ENCODE measurements at regions not wholly inside any gene's neighbourhood (a gene's known extent, or its start where the extent isn't known, plus 50 kb on each side); places are given as distances from the start of the nearest gene placed in this dataset.

- Histone ChIP-seq H3K27me3 (peaks cover 0 to 5% (median 0%) of the 10 kb centered on the region in 3 donors), H3K4me1 (no peaks in the 10 kb centered on the region), H3K4me3 (no peak overlapping the region), H3K36me3 (no peaks in the 10 kb centered on the region), H3K27ac (no peak overlapping the region), H3K9me3 (no peaks in the 10 kb centered on the region)
- intact Hi-C loops (cut with DNase I; ENCODE audit: low total_unique reads): no loop called here
- in situ Hi-C loops (cut with MboI; ENCODE audit: low sequenced_read_pairs in 4 of 4): no loop called here
- TF ChIP-seq POLR2A (IDR thresholded peaks at IDR 0.05): no peak
- no peak for TF ChIP-seq CTCF (IDR thresholded peaks at IDR 0.05 in 4 of 5, conservative IDR thresholded peaks at IDR 0.05 in 1 of 5)
- no peak for DNase-seq
- ATAC-seq: no peak
Measured at GRCh38 chr7:50174948-50175347, 81.9 kb upstream of the ZPBP start.

- H3K4me3 ChIP-seq: no peak overlapping the region
- no peak for ATAC-seq
- H3K36me3 ChIP-seq: no peaks in the 10 kb centered on the region
- no peak for DNase-seq
- H3K27ac ChIP-seq: no peak overlapping the region
- H3K9me3 ChIP-seq: no peaks in the 10 kb centered on the region
- H3K27me3 ChIP-seq: no peaks in the 10 kb centered on the region
- intact Hi-C loops (cut with DNase I; ENCODE audit: low total_unique reads) (no loop called here), in situ Hi-C loops (cut with MboI; ENCODE audit: low sequenced_read_pairs in 4 of 4) (no loop called here)
- H3K4me1 ChIP-seq: no peaks in the 10 kb centered on the region
- TF ChIP-seq CTCF (IDR thresholded peaks at IDR 0.05 in 4 of 5, conservative IDR thresholded peaks at IDR 0.05 in 1 of 5) (no peak), POLR2A (IDR thresholded peaks at IDR 0.05) (no peak)
Measured at GRCh38 chr7:50166997-50167965, 74.2 kb upstream of the ZPBP start.

GRCh38 chr7:50164559-50165170, 71.6 kb upstream of the ZPBP start:
- H3K27ac ChIP-seq: no peak overlapping the region
- no peaks in the 10 kb centered on the region for H3K36me3 ChIP-seq
- TF ChIP-seq POLR2A (IDR thresholded peaks at IDR 0.05): no peak
- no peak for TF ChIP-seq CTCF (IDR thresholded peaks at IDR 0.05 in 4 of 5, conservative IDR thresholded peaks at IDR 0.05 in 1 of 5)
- H3K9me3 ChIP-seq: no peaks in the 10 kb centered on the region
- in situ Hi-C loops (cut with MboI; ENCODE audit: low sequenced_read_pairs in 4 of 4) (no loop called here), intact Hi-C loops (cut with DNase I; ENCODE audit: low total_unique reads) (no loop called here)
- no peaks in the 10 kb centered on the region for H3K4me1 ChIP-seq
- H3K4me3 ChIP-seq: no peak overlapping the region
- no peaks in the 10 kb centered on the region for H3K27me3 ChIP-seq
- no peak for DNase-seq
- no peak for ATAC-seq

- no peak overlapping the region for H3K4me3 ChIP-seq
- no peak for ATAC-seq
- DNase-seq: no peak
- no peaks in the 10 kb centered on the region for H3K9me3 ChIP-seq
- in situ Hi-C loops (cut with MboI; ENCODE audit: low sequenced_read_pairs in 4 of 4): no loop called here
- no peaks in the 10 kb centered on the region for H3K4me1 ChIP-seq
- no peaks in the 10 kb centered on the region for H3K27me3 ChIP-seq
- TF ChIP-seq CTCF (IDR thresholded peaks at IDR 0.05 in 4 of 5, conservative IDR thresholded peaks at IDR 0.05 in 1 of 5) (no peak), POLR2A (IDR thresholded peaks at IDR 0.05) (no peak)
- H3K27ac ChIP-seq: no peak overlapping the region
- no peaks in the 10 kb centered on the region for H3K36me3 ChIP-seq
- intact Hi-C loops (cut with DNase I; ENCODE audit: low total_unique reads): no loop called here
Measured at GRCh38 chr7:50160206-50160605, 67.2 kb upstream of the ZPBP start.
